ENCODE measurements at regions not wholly inside any gene's neighbourhood (a gene's known extent, or its start where the extent isn't known, plus 50 kb on each side); places are given as distances from the start of the nearest gene placed in this dataset.
A peak's percentile ranks its signal among the peaks of the same experiment; 100 is the strongest.

DNA sequence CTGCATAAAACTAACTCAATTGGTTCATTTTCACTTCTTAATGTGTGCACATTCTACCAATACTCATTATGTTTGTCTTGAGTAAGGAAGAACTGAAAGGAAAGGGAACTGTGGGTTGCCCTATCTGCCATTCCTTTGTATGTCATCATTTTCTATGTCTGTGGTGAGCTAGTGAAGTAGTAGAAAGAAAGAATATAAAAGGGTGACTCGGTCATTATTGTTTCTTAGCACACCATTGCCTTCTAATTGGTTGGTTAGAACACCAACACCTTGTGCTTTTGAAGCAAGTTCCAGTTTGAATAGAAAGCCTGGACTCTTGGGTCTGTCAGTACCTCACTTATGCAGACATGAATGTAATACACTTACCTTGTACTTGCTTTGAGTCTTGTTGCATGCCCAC is 64.3 kb upstream of the MDFIC start:
- no peak for DNase-seq

DNA sequence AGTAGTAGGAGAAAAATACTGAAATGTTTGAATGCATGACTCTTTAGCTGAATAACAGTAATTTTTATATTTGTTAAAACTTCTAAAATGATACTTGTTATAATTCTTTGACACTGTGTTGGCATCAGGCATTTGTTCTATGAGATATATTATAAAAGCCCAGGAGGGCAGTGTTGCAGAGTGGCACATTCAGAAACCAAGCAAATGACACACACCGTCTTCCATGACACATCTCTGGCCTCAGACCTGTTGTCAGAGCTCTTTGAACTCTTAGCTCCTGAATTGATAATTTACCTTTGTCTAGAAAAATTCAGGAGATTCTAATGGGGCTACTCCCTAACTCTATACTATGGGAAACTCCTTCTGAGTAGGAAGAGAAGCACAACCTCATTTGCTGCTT is 62.4 kb upstream of the MDFIC start:
- no peak for DNase-seq

DNA sequence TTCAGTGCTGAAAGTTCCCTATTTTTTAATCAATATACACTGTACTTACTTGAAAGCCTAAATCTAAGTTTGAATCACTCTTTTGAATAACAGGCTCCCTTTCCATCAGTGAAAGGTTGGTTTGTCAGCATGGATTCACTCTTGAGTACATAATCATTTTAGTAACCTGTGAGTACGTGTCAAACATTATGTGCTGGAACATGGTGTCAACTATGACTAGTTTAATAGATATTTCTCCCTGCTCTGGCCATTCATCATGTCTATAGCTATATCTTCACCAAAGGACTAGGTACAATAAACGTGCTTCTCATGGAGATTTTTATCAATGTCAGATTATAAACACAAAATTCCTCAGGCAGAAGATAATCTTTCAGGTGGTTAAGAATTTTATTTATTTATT is 61.7 kb upstream of the MDFIC start:
- no peak for DNase-seq

DNA sequence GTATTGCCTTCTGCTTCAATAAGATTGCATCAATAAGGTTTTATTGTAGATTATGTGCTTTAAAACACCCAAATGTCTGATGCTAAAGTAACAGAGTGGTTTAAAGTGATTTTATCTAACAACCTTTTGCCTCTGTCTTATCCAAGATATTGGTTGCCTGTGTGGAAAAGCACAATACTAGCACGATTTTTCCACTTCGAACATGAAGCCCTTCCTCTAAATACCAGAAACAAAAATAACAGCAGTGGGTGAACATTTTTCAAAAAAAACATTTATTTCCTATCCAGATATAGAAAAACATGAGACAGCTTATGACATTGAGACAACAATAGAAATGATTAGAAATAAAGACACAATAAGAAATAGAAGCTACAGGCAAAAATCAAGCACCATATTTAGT is 59.5 kb upstream of the MDFIC start:
- no peak for DNase-seq

DNA sequence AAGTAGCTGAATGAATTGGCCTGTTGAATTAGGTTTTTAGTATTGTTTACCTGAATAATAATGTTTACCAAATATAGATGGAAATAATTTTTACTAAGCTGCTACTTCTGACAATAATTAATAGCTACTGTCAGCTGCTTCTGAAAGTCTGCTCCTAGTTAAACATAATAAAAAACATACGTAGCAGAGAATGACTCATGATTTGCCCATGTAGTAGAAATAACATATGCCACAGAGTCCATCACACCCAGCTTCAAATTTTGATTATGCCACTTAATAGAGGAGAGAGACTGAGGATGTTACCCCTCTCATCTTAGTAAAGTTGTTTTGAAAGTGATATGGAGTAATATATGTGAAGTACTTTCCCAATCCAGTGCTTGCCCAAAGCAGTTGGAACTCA is 57.6 kb upstream of the MDFIC start:
- DNase-seq = peak; percentile 58

DNA sequence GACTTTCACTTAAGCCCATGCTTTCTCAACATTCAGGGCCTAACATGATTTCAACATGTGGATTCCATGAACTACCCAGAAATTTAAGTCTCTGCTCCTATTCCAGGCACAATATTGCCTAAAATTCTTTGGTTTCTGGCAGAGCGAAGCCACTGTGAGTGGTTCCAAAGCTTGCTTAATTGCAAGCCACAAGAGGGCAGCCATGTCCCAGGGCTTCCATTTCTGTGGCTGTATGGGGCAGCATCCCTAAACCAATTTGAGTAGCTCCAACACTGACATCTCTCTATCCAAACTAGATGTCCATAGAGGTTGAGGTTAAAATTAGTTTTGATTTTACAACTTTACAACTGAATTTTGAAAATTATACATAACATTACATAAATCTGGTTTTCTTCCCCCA is 56.3 kb upstream of the MDFIC start:
- DNase-seq = peak; percentile 74

Data from fibroblast of skin of scalp (primary cell).